Fibroblast of skin of scalp (primary cell): ENCODE measurements at regions not wholly inside any gene's neighbourhood (a gene's known extent, or its start where the extent isn't known, plus 50 kb on each side); places are given as distances from the start of the nearest gene placed in this dataset.
"Not testable (repeated sequence)": the region's sequence is repeated elsewhere in the genome, so short reads cannot be mapped to it uniquely, and the experiment has no call there.

Experiments used
- DNase-seq: peaks from one replicate; pipeline ENCODE4 v3.0.0-alpha.2; 2013

DNA sequence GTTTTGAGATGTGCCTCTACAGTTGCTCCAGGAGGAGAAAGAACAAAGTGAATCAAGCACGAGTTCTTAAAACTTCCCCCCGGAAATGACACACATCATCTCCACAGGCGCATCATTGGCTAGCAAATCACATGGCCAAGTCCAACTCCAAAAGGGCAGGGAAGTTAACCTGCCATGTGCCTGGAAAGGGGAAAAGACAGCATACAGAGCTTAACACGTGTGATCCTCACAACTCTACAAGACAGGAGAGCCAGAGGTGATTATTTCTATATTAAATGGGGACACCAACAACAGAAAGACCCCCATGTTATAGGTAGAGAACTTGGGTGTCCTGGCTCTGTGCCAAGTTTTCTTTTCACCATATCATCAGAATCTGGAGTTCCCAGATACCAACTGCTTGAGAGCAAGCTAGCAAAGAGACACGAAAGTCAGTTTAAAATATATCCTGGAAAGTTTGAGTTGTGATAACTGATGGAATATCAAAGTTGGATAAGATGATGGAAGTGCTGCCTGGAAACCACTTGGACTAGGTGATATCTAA lies 871.1 kb downstream of the UQCRFS1 start:
- DNase-seq, result no peak

DNA sequence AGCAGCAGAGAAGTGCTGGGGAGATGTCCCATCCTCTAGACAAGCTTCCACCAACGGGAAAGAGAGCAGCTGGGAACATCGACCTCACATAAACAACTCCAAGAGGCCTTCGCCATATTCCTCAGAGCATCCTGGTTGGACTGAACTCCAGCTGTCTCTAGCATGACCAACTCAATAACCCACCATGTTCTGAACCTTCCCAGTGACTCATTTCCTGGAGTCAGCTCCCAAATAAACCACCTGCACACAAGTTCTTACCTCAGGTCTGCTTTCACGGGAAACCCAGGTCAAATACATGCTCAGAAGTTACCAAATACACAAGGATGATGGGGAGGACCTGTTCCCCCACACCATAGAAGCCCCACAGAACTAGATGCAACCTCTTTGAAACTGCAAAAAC lies 878.5 kb downstream of the UQCRFS1 start:
- no peak for DNase-seq

DNA sequence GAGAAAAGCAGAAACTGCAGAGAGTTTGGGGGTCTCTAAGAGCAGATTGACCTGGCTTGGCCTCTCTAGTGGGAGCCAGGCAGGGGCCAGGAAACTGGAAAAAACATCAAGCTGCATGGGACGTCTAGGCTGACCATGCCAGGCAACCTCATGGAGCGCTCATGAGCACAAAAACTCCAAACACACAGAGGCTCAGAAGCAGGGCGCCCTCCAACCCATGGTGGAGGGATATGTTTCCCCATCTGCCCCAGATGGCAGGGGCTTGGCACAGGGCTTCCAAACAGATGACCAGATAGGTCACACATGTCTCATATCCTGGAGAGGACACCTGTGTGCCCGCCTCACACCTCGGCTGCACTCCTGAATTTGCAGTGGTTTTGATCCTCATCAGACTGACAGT lies 879.0 kb downstream of the UQCRFS1 start:
- no peak for DNase-seq

DNA sequence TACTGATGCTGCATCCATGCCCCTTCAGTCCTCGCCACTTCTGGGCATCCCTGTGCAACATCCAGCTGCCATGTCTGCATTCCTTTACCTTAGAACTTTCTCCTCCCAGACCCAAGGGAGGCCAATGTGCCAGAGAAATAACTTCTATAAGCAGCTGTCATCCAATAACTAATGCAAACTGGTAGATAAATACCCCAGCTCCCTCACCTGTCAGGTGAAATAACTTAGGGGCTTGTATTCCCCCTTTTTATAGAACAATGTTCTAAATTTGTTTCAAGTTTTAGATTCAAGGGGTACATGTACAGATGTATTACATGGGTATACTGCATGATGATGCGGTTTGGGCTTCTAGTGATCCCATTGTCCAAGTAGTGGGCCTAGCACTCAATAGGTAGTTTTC lies 880.1 kb downstream of the UQCRFS1 start:
- no peak for DNase-seq

DNA sequence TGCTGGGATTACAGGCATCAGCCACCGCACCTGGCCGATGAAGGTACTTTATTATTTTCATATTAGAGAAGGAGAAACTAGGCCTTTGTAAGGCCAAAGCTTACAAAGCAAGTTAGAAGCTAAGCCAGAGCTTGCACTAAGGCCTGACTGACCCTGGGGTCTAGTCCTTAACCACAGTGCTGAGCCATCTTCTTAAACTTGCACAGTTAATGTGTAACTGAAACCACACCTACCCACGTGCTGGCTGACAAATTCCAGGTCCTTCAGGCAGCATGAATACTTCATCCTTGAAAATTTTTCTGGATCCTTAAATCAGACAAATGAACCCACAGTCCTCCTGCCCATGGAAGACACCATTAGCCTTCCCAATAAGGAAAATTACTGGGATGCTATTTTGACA lies 880.6 kb downstream of the UQCRFS1 start:
- no peak for DNase-seq

DNA sequence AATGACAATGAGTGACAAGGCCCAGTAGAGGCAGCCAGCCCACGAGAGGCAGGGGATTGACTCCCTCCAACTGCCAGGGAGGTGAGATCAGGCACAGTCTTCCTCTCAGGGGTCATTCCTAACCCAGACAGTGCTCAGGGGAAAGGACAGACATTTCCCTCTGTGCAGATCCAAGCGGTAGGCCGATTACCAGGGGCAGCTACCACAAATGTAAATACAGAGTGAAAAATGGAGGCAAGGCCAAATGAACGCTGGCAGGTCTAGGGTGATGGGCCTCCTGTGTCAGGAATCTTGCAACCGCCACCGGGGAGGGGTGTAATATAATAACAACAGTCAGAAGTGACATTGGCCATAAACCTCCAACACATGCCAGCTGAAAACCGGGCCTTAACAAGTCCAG lies 881.4 kb downstream of the UQCRFS1 start:
- no peak for DNase-seq

DNA sequence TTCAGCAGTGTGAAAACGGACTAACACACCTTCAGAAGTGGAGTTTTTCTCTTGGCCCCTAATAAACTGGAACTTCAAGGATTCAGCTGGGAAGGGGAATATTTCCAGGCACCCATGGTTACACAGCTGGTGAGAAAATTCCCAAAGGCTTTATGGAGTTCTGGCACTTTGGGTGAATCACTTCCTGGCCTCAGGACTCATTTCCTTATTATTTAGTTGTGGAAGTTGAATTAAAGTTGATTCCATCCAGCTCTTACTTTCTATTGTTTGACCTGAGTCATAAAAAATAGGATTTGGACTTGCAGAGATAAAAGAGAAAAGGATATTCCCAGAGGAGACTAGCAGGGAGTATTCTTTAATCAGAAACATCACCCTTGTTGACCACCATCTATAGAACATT lies 882.1 kb downstream of the UQCRFS1 start:
- DNase-seq, result peak; percentile 37

DNA sequence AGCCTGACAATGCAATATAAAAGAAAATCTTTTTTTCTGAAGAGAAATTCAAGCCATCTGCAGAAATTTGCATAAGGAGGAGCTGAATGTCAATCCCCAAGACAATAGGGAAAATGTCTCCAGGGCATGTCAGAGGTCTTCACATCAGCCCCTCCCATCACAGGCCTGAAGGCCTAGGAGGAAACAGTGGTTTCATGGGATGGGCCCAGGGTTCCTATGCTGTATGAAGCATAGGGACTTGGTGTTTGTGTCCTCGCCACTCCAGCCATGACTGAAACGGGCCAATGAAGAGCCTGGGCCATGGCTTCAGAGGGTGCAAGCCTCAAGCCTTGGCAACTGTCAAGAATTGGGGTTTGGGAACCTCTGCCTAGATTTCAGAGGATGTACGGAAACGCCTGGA lies 883.5 kb downstream of the UQCRFS1 start:
- DNase-seq, result no peak

DNA sequence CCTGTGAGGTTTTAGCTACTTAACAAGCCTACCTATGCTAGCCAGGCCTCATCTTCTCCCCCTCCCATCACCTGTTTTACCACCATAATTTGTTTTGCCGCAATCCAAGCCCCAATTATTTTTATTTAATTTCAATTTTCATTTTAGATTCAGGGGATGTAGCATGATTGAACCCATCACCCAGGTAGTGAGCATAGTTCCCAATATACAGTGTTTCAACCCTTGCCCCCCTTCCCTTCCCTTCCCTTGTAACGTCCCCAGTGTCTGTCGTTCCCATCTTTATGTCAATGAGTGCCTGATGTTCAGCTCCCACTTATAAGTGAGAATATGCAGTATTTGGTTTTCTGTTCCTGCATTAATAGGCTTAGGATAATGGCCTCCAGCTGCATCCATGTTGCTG lies 885.0 kb downstream of the UQCRFS1 start:
- no peak for DNase-seq

DNA sequence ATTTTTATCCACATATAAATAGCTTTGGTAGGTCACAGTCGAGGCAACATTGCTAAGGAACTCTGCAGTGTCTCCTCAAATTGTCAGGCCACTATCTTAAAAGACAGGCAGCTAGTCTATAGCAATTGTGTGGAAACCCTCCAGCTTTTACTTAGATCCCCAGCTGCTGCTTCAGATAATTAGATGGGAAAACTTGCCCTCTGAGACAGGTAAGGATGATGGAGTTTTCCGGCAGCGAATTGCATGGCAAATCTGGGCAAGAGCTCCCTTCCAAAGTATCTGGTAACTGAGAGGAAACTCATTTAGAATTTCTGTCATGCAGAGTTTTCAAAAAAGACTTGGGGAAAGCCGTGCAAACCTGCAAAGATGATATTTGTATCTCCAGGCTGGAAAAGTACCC lies 886.2 kb downstream of the UQCRFS1 start:
- DNase-seq, result no peak

DNA sequence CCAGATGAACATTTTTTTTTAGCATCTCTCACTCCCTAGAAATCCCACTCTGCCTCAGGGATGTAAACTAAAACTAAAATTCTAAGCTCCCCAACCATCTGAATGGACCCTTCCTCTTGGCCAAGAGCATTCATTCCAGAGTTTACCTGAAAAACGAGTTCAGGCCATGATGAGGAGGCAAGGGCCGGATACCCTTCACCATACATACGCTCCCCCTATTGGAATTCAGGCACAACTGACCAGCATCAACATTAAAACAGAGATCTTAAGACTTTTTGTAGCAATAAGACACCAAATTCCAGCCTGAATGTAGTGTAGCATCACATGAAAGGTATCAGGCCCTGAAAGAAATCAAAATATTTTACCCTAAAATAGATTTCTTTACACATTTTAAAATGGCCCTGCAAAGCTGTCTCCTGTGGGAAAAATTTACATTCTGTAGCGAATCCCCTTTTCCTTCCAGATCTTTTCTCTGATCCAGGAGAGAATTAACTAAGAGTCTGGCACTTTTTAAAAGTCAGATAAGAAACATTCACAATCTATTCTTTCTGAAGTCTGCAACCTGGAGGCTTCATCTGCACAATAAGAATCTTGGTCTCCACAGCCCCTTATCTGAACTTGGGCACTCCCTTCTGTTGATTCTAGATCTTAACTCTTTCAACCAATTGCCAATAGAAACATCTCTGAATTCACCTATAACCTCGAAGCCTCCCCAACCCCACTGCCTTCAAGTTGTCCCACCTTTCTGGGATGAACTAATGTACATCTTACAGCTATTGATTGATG lies 888.5 kb downstream of the UQCRFS1 start:
- DNase-seq, result no peak

DNA sequence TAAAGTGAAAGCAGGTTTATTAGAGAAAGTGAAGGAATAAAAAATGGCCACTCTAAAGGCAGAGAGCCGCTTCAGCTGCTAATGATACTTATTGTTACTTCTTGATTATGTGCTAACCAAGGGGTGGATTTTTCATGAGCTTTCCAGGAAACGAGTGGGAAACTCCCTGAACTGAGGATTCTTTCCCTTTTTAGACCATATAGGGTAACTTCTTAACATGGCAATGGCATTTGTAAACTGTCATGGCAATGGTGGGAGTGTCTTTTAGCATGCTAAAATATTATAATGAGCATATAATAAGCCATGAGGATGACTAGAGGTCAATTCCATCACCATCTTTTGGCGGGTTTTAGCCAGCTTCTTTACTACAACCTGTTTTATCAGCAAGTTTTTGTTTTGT lies 890.0 kb downstream of the UQCRFS1 start:
- no peak for DNase-seq

DNA sequence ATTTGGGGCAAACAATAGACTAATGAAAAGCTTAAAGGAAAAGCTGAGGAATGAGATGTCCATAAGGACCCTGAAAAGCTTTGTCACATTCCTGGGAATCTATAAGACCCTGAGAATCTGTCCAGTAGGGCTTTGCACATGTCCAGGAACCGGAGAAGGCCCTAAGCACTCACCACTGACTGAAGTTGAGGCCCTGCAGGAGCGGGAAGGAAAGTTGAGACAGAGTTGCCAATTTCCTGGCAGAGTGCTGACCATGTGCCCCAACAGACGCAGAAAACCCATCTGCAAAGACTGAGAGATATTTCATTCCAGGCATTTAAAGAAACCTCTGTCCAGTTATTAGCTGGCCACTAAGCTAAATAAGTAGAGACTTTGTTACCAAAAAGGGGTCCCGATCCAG lies 890.5 kb downstream of the UQCRFS1 start:
- DNase-seq, result no peak

DNA sequence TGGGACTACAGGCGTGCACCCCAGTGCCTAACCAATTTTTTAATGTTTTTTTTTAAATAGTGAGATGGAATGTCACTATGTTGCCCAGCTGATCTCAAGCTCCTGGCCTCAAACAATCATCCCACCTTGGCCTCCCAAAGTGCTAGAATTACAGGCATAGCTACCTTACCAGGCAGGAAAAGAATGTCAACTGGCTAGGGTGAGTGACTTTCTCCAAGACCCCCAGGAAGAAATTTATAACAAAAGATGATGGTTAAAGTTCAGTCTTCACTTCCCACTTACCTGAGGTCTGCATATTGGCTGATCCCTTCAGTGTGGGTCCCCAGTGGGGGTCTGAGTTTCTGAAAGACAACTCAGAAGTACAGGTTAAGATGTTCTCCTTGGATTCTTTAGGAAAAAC lies 893.0 kb downstream of the UQCRFS1 start:
- no peak for DNase-seq

DNA sequence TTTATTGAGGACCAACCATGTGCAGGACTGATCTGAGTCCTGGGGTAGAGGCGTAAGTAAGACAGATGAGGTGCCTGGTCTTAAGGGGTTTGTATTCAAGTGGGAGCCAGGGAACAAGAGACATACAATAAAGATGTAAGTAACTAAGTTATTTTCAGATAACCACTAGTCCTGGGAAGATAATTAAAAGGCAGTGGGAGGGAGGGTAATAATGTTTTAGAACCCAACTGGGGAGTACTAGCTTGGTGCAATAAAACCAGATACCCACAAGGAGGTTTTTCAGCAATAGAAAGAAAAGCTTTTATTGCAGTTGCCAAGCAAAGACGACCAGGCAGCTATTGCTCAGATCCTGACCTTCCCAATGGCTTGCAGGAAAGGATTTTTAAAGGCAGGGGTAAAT lies 893.7 kb downstream of the UQCRFS1 start:
- no peak for DNase-seq

DNA sequence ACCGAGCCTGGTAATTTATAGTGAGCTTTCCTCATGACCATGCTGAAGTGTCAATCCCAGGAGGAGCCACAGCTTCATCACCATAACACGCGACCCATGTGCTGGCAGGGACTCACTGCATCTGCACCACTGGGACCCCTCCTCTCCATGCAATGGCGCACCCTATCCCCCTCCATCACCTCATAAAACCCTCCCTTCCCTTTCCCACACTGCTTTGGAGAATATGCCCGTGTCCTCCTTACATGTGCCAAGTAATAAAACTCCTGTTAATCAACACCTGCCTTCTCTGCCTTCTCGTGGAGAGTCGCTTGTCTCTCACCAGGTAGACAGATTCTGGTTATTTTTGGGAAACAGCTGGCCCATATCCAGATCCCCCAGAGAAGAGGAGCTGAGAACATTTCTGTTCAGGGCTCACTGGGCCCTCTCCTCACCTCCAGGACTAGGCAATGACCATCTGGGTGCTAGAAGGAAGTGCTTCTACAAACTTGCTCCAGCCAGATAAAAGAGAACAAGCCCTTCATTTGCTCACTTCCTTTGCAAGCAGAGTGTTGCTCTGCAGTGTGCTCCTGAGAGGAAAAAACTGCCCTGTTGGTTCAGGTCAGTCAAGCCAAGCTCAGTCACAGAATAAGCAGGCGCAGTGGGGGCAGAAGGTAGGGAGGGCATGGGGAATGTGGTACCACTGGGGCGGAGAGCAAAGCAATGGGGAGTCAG lies 894.3 kb downstream of the UQCRFS1 start:
- DNase-seq, result no peak

DNA sequence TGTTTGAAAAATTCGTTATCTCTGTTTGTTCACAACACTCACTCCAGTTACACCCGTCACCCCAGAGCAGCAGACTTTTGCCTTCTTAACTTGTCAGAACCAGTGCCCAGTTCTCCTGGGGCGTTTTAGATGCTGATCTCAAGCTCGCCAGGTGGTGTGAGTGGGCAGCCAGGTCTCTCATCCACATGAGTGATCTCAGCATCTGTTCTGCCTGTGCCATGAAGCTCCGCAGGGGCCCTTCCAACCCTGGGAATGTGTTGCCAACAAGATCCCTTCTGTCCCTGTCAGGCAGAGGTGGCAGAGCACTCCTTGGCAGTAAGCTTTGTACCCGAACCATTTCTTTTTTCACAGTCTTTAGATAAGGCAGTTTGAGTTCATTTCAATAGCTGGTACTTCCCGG lies 896.5 kb downstream of the UQCRFS1 start:
- DNase-seq, result no peak

DNA sequence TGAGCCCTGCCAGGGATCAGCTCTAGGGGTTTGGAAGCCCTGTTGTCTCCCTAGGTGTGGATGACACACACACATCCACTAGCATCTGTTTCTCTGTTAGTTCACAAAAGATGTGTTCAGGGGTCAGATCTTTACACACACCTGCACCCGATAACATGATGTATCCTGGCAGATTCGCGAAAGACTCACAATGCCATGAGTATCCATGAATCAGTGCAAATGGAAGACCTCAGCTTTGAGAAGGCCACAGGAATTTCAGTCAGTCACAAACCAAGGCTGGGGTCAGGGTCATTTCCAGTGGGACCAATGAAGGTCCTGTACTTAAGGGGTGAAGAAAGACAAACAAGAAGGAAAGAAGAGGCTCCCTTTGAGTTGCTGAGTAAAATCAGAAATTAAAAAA lies 898.2 kb downstream of the UQCRFS1 start:
- no peak for DNase-seq

DNA sequence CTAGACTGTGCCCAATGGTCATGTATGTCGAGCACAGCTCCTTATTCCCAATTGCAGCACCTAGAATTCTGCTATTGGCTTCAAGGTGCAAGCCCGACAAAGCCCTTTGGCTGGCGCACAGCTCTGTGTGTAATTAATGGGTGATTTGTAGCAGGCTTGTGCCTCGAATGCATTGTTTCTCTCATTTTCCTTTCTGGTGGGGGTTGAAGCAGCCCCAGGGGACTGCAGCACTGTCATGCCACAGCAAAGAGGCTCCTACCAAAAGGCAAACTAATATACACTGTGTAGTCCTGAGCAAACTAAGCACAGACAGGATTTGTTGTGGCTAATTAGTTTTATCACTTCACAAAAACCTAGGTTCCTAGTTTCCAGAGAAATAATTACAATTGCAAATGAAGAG lies 898.7 kb downstream of the UQCRFS1 start:
- DNase-seq, result no peak

DNA sequence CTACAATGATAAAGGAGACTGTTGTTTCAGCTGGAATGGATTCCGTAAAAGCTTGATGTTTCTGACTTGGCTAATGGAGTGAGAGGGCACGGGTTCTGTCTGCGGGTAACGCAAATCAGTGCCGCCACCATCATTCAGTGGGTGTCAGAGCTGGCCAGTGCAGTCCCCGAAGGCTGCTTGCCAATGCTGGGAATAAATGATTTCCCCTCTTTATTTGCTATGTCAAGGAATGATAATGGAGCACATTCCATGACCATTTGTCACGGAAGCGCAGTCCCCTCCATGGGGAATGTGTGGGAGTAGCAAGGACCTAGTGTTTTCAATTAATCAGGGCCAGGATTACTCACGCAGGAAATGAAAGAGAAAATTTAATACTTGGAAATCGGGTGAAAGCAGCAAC lies 899.3 kb downstream of the UQCRFS1 start:
- DNase-seq, result peak; percentile 95

DNA sequence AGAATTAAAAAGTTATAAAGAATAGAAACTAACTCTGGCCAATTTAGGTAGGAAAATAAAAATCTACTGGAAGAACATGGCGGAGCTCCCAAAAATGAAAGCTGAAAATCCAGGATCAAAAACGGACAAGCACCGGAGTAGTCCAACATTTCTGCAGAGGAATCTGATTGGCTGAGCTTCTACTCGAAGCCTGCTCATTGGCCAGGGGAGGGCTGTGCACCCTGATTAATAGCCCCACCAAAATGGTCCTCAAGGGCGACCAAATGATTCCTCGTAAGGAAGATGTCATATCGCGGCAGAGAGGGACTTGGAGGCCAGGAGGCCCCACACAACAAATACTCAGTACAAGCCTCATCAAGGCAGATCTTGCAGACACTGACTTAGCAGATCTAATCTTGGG lies 900.7 kb downstream of the UQCRFS1 start:
- DNase-seq, result no peak

DNA sequence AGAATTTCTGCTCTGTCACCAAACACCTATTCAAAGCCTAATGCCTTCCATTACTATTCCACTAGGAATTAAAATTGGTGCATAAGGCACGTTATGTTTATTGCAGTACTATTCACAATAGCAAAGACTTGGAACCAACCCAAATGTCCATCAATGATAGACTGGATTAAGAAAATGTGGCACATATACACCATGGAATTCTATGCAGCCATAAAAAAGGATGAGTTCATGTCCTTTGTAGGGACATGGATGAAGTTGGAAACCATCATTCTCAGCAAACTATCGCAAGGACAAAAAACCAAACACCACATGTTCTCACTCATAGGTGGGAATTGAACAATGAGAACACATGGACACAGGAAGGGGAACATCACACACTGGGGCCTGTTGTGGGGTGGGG lies 902.1 kb downstream of the UQCRFS1 start:
- not testable (repeated sequence) for DNase-seq

DNA sequence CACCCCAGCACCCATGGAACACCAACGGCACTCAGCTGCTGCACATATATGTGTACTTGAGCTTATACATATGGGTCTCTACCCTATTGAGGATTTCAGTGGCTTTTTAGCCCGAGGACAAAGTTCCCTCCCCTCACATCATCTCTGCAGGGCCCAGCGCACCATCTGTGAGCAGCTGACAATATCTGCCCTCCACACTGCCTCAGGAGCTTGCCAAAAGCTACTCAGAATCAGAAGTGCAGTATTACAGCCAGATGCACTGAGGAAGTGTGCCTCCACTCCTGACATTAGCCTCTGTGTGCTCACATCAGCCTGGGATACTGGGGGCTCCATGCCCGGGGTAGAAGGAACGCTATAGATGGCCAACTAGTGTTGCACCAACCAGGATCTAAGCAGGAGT lies 903.9 kb downstream of the UQCRFS1 start:
- DNase-seq, result no peak

DNA sequence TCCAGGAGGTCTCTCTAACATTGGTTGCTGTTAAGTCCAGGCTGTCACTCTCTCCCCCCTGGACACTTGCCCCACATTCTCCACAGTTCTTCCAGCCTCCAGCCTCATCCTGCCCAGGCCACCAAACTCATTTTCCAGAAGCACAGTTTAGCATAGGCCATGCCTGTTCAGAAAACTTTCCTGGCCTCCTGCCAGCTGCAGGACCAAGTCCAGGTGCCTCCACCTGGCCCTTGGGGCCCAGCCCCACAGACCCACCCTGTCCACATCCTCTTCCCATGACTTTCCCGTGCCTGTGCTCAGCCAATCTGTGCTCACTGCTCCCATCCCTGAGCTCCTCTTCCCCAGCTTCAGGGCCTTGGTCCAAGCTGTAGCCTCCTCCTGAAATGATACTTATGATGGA lies 905.0 kb downstream of the UQCRFS1 start:
- DNase-seq, result no peak
